ENCODE measurements at regions not wholly inside any gene's neighbourhood (a gene's known extent, or its start where the extent isn't known, plus 50 kb on each side); places are given as distances from the start of the nearest gene placed in this dataset.

DNA sequence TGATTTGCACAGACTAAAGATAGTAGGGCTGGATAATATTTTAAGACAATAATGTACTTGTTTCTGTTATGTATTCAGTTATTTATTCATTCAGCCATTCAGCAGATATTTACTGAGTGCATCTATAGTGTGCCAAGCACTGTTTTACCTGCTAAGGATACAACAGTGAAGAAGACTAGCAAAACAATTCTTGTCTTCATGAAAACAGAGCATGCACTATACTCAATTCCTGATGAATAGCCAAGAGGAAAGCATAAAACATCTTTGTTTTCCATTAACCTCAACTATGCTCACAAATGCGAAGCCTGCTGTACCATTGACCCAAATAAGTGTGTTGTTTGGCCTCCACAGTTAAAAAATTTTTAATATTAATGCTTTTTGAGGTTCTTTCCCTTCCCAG, 436.7 kb downstream of the BCKDHB start:
- Histone ChIP-seq H3K36me3 (no peaks in the 10 kb centered on the region), H3K4me1 (ENCODE audit: control insufficient read depth in 1 of 2, insufficient read depth in 1 of 2, low read depth in 1 of 2, low read length in 1 of 2) (no peaks in the 10 kb centered on the region), H3K27me3 (no peaks in the 10 kb centered on the region), H3K27ac (no peak overlapping the region), H3K9me3 (no peaks in the 10 kb centered on the region), H3K4me3 (ENCODE audit: low read depth in 1 of 2, low read length in 1 of 2) (no peak overlapping the region)
- TF ChIP-seq, protein P1, sequence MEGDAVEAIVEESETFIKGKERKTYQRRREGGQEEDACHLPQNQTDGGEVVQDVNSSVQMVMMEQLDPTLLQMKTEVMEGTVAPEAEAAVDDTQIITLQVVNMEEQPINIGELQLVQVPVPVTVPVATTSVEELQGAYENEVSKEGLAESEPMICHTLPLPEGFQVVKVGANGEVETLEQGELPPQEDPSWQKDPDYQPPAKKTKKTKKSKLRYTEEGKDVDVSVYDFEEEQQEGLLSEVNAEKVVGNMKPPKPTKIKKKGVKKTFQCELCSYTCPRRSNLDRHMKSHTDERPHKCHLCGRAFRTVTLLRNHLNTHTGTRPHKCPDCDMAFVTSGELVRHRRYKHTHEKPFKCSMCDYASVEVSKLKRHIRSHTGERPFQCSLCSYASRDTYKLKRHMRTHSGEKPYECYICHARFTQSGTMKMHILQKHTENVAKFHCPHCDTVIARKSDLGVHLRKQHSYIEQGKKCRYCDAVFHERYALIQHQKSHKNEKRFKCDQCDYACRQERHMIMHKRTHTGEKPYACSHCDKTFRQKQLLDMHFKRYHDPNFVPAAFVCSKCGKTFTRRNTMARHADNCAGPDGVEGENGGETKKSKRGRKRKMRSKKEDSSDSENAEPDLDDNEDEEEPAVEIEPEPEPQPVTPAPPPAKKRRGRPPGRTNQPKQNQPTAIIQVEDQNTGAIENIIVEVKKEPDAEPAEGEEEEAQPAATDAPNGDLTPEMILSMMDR (IDR thresholded peaks at IDR 0.05): no peak

DNA sequence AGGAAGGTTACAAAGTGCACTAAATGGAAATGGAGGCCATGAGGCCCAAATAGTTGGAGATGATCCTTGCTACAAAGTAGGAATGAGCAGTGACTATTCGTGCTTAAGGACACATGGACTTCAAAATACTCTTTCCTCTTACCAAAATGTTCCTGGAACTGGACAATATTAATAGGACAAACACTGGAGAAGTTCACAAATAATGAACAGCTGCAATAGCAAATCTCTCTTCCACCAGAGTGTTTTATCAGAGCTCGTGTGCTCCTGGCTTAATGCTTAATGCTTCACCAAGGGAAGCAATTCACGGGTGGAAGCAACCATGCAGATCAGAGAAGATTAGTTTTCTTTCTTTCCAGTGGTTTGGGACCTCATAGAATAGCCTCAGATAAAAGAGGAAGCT, 435.4 kb downstream of the BCKDHB start:
- Histone ChIP-seq H3K36me3 (no peaks in the 10 kb centered on the region), H3K27me3 (no peaks in the 10 kb centered on the region), H3K4me1 (ENCODE audit: control insufficient read depth in 1 of 2, insufficient read depth in 1 of 2, low read depth in 1 of 2, low read length in 1 of 2) (no peaks in the 10 kb centered on the region), H3K4me3 (ENCODE audit: low read depth in 1 of 2, low read length in 1 of 2) (no peak overlapping the region), H3K27ac (no peak overlapping the region), H3K9me3 (no peaks in the 10 kb centered on the region)
- TF ChIP-seq, protein P1 (IDR thresholded peaks at IDR 0.05): no peak

DNA sequence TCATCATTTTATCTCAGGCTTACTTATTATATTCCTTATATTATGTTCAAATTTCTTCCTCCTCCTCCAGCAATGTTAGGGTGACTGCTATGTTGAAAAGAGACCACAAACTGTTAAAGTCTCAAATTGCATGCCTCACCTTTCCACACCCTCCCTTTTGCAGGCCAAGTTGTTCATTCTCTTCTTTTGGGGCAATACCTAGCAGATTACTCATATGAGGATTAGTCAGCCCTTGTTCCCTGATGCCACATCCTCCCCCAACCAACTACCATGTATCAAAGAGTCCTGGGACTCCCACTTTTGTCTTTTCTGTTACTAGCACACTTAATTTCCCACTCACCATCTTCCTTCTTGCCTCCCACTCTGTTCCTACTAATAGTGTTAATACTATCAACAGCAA, 434.7 kb downstream of the BCKDHB start:
- Histone ChIP-seq H3K4me3 (ENCODE audit: low read depth in 1 of 2, low read length in 1 of 2) (no peak overlapping the region), H3K9me3 (no peaks in the 10 kb centered on the region), H3K4me1 (ENCODE audit: control insufficient read depth in 1 of 2, insufficient read depth in 1 of 2, low read depth in 1 of 2, low read length in 1 of 2) (no peaks in the 10 kb centered on the region), H3K27me3 (no peaks in the 10 kb centered on the region), H3K27ac (no peak overlapping the region), H3K36me3 (no peaks in the 10 kb centered on the region)
- TF ChIP-seq, protein P1 (IDR thresholded peaks at IDR 0.05): no peak

DNA sequence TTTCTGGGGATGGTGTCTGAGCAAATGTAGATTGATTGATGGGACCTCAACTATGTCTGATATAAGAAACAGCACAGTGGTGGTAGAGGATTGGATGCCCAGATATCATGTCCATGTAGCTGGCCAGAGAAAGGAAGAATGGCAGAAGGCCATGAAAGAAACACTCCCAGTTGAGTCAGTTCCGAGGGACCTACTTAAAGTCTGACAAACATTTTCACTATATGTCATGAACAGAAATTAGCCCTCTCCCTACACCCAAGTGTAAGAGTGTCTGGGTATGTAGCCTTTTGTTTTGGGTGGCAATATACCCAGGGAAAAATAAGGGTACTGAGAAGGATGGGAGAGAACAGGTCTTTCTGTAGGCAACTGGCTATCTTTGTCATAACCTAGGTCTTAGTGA, 434.2 kb downstream of the BCKDHB start:
- H3K27ac ChIP-seq: no peak overlapping the region
- no peaks in the 10 kb centered on the region for H3K9me3 ChIP-seq
- no peak overlapping the region for H3K4me3 ChIP-seq (ENCODE audit: low read depth in 1 of 2, low read length in 1 of 2)
- H3K4me1 ChIP-seq (ENCODE audit: control insufficient read depth in 1 of 2, insufficient read depth in 1 of 2, low read depth in 1 of 2, low read length in 1 of 2): no peaks in the 10 kb centered on the region
- no peaks in the 10 kb centered on the region for H3K27me3 ChIP-seq
- TF ChIP-seq, protein P1 (IDR thresholded peaks at IDR 0.05): no peak
- no peaks in the 10 kb centered on the region for H3K36me3 ChIP-seq

DNA sequence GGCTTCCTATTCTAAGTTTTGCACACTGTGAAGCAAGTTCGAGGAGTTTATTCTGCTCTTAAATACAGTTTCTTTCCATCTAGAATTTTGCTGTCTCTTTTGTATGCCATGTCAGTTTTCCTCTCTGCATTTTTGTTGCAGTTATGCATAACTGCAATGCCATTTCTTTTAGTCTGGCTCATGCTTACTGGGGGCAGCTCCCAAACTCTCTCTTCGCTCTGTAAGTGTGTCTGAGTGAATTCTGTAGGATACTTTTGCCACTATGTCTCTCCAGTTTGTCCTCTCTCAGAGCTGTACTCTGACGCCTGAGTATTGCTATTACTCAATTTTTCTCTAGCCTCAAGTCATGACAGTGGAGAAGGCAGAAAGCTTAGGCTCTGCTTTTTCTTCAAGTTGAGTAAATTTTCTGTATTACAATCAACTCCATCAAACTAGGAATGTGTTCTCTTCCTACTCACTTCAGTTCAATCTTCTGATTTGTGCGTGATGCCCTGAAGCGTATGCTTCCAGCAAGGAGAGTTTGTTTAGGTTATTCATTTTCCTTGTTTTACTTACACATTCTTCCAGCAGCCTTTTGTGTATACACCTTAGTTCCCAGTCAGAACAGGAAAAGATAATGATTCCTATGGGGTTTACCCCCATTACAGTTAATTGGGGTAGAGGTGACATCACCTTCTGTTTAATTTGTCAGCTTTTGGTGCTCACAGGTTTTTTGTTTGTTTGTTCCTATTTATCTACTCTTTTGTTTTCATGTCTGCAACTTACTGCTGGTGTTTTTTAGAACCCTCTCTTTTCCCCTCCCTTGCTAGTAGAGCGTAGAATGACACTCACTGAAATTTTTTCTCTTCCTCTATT, 430.9 kb downstream of the BCKDHB start:
- Histone ChIP-seq H3K27me3 (no peaks in the 10 kb centered on the region), H3K9me3 (no peaks in the 10 kb centered on the region), H3K4me3 (ENCODE audit: low read depth in 1 of 2, low read length in 1 of 2) (no peak overlapping the region), H3K27ac (no peak overlapping the region), H3K4me1 (ENCODE audit: control insufficient read depth in 1 of 2, insufficient read depth in 1 of 2, low read depth in 1 of 2, low read length in 1 of 2) (no peaks in the 10 kb centered on the region), H3K36me3 (no peaks in the 10 kb centered on the region)
- TF ChIP-seq, protein P1 (IDR thresholded peaks at IDR 0.05): no peak

Measured in neutrophil (primary cell).